ENCODE measurements at regions not wholly inside any gene's neighbourhood (a gene's known extent, or its start where the extent isn't known, plus 50 kb on each side); places are given as distances from the start of the nearest gene placed in this dataset.

- TF ChIP-seq SUZ12 (IDR thresholded peaks at IDR 0.05; ENCODE audit: extremely low read depth, insufficient read depth, insufficient read length) = no peak
- no peak for TF ChIP-seq YY1 (IDR thresholded peaks at IDR 0.05; ENCODE audit: insufficient read depth, insufficient read length)
Measured at GRCh38 chr3:498487-498886, 301.9 kb downstream of the CHL1 start.

Measured in NT2/D1 (cell line).